GM21526 (cell line): ENCODE measurements at regions not wholly inside any gene's neighbourhood (a gene's known extent, or its start where the extent isn't known, plus 50 kb on each side); places are given as distances from the start of the nearest gene placed in this dataset.
"Not testable (repeated sequence)": the region's sequence is repeated elsewhere in the genome, so short reads cannot be mapped to it uniquely, and the experiment has no call there.

Experiments used
- ATAC-seq: cut with Tn5 transposase; IDR thresholded peaks from one replicate; pipeline ENCODE4 v1.9.1; 2021; ENCODE audit warnings: moderate library complexity; ENCODE audit not compliant: unreplicated experiment, low FRiP score

DNA sequence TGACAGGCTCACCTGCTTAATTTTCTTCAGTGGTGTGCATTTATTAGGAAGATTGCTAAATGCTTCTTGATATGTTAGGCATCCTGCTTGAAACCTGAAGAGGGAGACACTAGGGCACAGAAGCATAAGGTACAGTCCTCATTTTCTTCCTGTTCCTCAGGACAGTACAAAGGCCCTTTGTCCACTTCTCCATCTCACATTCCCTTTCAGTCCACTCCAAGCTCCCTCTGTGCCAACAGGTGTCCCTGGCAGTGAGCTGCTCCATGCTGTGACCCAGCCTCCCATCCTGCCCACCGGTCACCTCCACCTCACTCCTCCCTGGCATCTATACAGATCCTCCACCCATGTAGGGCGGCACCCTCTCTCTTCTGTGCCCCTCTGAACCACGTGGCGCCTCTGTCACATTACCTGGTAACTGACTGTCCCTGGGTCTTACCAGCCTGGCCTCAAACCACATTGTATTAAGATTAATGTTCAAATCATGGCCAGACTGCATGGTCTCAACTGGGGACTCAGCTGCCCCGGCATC, 162.8 kb downstream of the VAPA start:
- ATAC-seq, result no peak

DNA sequence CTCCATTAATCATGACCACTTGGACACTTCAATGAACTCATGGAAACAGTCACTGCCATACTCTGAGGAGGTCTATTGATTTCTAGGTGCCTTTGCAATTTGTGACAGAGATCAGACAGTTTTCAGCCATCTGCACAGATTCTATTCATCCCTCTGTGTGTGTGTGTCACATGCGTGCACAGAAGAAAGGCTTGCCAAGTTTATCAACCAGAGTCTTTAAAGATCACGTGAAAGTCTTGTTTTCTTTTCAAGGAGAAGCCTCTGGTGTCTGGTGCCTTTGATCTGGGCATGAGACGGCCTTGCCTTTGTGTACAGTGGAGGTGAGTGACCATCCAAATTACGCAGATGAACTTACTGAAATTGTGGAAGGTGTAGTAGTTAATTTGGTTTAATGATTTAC, 164.2 kb downstream of the VAPA start:
- ATAC-seq, result no peak

DNA sequence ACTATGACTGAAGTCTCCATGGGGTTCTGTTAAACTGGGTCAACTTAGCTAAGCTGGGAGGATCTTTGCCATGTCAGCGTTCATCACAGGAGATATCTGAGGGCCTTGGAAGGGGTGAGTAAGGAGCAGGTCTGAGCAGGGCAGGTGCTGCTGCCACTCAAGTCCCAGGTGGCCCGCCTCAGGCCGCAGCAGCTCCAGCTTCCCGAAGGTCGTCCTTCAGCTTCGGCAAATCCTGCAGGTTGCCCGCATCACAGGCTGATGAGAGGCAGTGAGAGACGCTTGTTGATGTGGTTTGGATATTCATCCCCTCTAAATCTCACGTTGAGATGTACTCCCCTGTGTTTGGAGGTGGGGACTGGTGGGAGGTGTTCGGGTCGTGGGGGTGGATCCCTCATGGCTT, 166.6 kb downstream of the VAPA start:
- ATAC-seq, result no peak

DNA sequence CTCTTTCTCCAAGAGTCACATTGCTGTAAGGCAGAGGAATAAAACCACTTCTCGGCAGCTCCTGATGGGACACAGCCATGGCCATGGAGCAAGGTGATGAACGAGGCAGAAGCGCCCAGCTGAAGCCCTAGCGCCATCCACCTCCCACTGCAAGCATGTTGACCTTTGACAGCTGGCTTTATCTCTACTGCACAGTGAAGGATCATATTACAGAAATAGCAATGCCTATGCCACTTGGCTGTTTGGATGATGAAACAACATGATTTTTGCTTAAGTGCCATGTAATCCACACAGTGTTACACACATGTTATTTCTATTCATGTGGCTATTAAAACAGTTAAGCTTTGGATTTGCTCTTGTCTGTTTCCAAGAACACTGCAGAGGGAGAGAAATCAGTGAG, 167.7 kb downstream of the VAPA start:
- no peak for ATAC-seq

DNA sequence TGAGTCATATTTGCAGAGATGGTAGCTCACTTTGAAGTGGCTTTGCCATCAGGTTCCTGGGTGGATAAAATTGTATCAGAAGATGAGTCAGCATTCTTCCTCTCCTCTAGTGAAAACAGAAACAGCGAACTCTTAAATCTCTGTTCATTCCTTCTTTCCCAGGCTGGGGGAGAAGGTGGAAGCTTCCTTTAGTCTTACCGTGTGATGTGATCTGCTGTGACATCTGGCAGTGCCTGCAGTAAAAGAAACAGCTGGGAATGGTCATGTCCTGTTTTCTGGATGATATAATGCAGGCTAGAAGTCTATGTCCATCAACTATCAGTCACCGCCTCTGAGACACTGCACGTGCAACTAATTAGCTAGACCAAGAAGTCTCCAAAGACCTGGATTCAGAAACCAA, 171.6 kb downstream of the VAPA start:
- ATAC-seq, result no peak

DNA sequence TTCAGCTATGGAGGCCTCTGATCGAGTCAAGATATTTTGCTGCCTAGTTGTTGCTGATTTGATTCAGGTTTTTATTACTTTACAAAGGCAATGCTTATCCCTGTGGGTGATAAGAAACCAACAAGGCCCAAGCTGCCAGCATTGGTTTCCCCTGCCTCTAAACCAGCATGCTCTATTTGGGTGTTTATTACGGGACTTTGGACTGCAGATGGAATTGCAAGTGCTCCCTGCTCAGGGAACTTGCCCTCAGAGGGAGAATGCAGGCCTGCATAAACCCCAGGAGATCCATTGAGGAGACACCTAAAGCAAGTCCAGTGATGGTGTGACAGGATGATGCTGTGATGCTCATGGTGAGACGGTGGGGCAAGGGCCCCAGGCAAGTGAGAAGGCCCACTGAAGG, 172.1 kb downstream of the VAPA start:
- no peak for ATAC-seq

DNA sequence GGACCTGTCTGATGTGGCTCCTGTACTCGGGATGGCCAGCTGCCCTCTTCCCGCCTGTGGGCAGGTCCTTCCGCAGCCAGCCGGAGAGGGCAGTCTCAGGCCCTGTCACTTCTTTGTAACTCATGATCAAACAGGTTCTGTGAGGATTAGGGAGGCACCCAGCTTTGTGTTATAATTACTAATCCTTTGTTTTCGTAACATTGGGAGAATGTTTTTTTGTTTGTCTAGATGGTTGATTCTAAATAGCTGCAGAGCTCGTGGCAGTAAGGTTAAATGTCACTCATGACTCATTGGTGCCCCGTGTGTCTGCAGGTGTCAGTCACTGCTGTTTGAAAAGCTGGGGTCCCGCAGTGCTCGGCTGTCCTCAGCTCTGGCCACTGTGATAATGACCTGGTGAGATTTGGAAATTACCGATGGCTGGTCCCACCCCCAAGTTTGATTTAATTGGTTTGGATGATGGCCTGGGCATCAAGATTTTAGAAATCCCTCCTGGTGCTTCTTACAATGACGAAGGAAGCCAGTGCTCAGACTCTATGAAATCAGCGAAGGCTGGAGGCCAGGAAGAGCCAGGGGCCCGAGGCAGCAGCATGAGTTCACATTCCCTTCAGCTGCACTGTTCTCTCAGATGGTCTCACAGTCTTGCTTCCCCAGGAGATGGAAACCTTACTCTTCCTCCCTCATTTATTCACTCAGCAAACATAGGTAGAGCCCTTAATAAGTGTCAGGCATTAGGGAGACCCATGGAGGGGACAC, 172.8 kb downstream of the VAPA start:
- no peak for ATAC-seq

DNA sequence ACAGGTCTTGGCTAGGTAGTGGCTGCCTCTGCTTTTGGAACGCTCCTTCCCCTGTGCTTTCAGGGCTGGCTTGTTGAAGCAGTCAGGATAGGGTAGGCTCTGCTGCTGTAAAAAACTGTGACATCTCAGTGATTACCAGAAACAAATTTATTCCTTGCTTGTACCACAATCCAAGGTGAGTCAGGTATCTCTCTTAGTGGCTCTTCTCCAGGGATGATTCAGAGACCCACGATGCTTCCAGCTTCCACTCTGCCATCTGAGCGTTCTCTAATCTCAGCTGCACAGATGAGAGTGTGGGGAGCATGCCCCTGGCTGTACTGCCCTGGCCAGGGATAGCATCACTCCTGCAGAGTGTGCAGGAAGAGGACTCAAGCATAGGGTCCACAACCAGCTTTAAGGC, 174.9 kb downstream of the VAPA start:
- no peak for ATAC-seq

DNA sequence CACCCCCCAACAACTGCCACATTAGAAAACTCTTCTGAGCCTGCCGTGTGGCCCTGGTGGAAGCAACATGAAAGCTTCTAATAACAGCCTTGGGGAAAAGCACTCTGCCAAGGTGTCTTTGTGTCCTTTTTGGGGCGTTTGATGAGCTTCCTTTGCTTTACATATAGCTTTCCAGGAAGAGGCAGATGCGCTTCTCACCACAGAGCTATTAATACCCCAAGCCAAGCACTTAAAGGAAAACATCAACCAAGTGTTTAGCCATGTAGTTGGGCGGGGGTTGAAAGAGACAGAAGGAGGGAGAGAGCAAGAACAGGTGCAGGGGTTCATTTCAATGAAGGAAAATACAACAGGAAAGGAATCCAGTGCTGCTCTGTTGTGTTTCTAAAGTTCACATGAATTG, 176.1 kb downstream of the VAPA start:
- no peak for ATAC-seq

DNA sequence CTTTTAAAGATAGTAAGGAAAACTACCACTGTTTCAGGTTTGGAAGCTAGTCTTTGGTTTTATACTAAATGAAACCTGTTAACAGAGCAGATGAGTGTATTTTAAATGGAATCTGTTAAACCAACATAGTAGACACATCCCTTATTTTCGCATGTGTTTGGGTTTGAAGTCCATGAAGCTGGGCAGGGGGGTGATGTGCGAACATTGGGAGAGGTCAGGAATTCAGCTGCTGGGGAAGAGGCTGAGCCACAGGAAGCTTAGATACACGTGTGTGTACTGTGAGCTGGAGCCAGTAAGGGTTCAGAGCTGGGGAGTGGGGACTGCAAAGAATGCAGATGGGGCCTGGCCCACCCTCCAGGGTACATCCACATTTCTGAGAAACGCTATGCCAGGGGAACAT, 176.9 kb downstream of the VAPA start:
- no peak for ATAC-seq

DNA sequence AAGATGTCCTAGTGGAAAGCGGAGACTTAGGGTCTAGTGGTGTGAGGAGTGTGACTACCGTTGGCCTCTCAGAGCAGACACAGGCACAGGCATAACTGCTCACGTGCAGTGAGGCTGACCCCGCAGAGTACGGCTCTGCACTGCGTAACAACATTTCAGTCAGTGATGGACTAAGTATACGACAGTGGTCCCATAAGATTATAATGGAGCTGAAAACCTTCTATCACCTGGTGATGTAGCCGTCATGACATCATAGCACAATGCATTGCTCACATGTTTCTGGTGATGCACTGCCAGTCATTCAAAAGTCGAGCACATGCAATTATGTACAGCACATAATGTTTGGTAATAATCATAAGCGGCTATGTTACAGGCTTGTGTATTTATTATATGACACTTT, 179.6 kb downstream of the VAPA start:
- ATAC-seq, result no peak

DNA sequence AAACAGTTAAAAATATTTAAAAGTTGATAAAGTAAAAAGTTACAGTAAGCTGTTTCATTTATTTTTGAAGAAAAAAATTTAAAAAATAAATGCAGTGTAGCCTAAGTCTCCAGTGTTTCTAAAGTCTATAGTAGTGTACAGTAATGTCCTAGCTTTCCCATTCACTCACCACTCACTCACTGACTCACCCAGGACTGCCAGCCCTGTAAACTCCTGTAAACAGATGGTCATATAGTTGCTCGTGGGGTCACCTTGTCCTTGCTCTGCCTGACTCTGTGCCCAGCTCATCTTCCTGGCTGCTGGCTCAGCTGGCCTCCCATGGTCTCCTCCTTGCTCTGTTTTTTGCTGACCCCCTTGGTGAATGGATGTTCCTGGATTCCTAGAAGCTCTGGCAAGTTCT, 180.3 kb downstream of the VAPA start:
- ATAC-seq, result no peak

DNA sequence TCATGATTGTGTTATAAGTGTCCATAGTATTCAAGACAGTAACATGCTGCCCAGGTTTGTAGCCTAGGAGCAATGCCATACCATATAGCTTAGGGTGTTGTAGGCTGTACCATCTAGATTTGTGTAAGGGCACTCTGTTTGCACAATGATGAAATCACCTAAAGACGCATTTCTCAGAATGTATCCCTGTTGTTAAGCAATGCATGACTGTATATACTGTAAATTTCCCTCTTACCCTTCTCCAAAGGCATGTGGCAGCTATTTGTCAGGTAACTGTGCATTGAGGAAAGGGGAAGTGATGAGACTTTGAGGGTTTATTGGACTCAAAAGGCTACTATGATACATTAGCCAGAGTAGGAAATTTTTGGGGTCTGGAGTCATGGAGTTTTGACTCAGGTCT, 180.8 kb downstream of the VAPA start:
- no peak for ATAC-seq

DNA sequence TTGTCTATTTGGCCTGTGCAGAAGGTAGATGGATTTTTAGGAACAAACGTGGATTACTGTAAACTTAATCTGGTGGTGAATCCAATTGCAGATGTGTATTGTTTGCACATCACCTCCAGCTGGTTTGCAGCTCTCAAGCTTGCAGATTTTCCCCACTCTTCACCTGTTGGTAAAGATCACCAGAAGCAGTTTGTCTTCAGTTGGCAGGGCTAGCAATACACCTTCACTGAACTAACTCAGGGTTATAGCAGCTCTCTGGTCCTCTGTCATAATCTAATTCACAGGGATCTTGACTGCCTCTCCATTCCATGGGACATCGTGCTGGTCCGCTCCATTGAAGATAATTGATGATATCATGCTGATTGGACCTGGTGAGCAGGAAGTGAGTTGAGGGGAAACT, 181.5 kb downstream of the VAPA start:
- no peak for ATAC-seq

DNA sequence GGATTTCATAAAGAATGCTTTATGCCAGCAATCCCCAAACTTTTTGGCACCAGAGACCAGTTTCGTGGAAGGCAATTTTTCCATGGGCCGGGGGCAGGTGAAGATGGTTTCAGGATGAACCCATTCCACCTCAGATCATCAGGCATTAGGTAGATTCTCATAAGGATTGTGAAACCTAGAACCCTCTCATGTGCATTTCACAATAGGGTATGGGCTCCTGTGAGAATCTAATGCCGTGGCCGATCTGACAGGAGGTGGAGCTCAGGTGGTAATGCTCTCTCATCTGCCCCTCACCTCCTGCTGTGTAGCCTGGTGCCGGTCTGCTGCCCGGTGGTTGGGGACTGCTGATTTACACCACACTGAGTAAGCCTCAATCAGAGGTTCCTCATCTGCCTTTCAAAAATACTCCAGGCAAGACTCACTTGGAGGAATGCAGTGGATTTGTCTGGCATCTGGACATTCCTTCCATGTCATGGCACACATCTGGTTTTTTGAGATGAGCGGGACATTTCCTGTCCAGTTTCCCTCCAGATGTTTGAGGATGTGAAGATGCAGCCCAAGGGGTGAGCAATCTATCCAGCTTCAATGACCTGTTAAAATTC, 185.8 kb downstream of the VAPA start:
- ATAC-seq, result no peak

DNA sequence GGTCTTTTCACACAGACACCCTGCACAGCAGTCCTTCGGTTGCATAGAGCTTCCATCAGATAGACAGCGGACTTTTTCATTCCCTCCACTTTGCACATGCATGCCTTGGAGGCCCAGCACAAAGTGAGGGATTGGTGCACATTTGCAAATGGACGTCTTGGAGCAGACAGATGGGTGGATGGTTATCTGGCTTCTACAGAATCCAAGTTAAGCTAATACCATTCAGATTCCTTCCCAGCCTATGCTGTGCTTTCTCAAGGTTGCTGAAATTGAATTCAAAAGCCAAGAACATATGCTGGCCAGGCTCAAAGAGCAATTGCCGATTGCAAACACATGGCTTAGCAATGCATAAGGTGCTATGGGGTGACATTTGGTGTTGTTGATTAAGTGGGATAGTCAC, 186.4 kb downstream of the VAPA start:
- ATAC-seq, result no peak

DNA sequence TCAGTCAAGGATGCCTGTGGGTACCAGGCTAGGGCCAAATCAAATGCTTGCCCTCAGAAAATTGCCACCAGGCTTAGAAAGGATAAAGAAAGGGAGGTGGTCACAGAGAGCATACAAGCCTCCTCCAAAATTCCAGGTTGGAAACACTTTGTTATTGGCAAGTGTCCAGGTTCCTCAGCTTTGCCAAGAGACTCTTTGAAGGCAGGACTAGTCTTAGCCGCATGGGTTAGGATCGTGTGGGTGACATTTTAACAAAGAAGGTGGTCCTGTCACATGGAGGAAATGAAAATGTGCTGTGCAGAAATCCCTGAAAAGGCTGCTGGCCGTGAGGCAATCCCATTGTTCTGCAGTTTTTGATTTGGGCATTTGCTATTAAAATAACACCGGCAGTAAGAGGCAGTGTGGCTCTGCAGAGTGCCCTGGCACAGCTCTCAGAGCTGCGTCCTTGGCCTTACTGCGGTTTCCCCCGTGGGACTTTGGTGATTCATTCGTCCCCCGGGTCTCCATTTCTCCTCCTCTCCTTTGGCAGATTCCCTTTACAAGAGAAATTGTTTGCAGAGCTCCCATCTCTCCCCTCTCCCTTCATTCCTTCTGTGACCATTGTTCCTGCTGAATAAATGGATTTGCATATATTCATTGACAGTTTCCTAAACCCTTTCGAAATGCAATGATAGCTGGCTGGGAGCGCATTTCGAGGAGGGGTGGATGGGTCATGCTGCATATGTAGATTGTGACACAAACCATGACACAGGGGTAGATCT, 187.3 kb downstream of the VAPA start:
- ATAC-seq, result no peak

DNA sequence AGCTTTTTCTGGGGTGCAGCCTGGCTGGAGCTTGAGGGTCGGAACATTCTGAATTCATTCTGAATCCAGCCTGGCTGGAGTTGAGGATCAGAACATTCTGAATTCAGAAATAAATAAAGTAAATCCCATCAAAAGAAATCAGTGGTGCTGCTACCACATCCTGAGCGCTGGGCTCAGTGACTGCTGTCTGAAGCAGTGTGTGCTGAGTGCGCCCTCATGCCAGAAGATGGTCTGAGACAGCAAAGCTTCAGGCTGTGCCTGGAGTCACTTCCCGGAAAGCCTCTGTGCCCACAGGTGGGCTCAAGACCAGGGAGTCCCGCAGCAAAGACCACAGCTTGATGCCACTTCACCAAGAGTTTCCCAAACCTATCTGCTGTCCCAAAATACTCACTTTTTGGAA, 187.9 kb downstream of the VAPA start:
- no peak for ATAC-seq

DNA sequence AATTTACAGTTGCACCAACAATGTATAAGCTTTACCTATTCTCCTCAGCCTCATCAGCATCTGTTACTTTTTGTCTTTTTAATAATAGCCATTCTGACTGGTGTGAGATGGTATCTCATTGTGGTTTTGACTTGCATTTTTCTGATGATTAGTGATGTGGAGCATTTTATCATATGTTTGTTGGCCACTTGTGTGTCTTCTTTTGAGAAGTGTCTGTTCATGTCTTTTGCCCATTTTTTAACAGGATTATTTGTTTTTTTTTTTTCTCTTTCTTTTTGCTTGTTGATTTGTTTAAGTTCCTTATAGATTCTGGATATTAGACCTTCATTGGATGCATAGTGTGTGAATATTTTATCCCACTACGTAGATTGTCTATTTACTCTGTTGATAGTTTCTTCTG, 191.3 kb downstream of the VAPA start:
- not testable (repeated sequence) for ATAC-seq

DNA sequence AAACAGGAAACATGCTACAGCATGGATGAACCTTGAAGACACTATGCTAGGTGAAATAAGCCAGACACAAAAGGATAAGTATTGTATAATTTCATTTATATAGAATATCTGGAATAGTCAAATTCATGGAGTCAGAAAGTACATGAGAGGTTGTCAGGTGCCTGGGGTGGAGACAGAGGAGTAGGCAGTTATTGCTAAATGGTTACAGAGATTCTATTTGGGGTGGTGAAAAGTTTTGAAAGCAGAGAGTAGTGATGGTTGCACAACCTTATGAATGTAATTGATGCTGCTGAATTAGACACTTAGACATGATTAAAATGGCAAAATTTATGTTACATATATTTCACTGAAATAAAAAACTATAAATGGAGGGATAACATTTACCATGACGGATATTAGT, 197.4 kb downstream of the VAPA start:
- no peak for ATAC-seq

DNA sequence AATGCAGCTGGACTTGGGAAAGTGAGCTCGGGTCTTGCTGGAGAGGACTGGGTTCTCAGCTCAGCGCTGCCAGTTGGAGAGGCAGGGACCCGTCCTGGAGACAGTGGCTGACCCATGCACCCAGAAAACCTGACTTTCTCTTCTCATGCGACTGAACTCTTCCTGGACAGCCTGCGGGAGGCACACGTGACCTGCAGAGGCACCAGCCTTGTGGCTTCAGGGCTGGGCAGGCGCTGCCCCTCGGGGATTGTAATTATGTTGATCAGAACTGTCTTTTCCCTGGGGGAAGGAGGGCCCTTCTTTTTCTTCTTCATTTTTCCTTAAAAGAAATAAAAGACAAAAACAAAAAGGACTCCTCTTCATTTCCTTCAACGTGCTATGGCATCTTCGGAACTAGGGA, 198.1 kb downstream of the VAPA start:
- ATAC-seq, result no peak
